Neuronal stem cell (in vitro differentiated cells): ENCODE measurements at regions not wholly inside any gene's neighbourhood (a gene's known extent, or its start where the extent isn't known, plus 50 kb on each side); places are given as distances from the start of the nearest gene placed in this dataset.

Experiments
- DNase-seq: peaks from one replicate; pipeline ENCODE4 v3.0.0-alpha.2; 2013; ENCODE audit warnings: low spot score
- H2AFZ ChIP-seq: one replicate; pipeline ENCODE4 v1.6.1; 2013; ENCODE audit warnings: mild to moderate bottlenecking, low read length, inconsistent platforms
- H2AK5ac ChIP-seq: 2 replicates; pipeline ENCODE4 v1.6.1; 2013; ENCODE audit warnings: low read depth, mild to moderate bottlenecking, inconsistent platforms, low read length, moderate library complexity, mixed read lengths
- H2BK120ac ChIP-seq: 2 replicates; pipeline ENCODE4 v1.6.1; 2013; ENCODE audit warnings: low read depth, mild to moderate bottlenecking, inconsistent platforms, low read length, moderate library complexity, mixed read lengths
- H2BK12ac ChIP-seq: one replicate; pipeline ENCODE4 v1.6.1; 2013; ENCODE audit warnings: low read length, inconsistent platforms
- H2BK15ac ChIP-seq: 2 replicates; pipeline ENCODE4 v1.6.1; 2013; ENCODE audit warnings: mild to moderate bottlenecking, low read length, inconsistent platforms, mixed read lengths
- H2BK5ac ChIP-seq: one replicate; pipeline ENCODE4 v1.6.1; 2013; ENCODE audit warnings: inconsistent platforms, mild to moderate bottlenecking, low read length, moderate library complexity
- H3K14ac ChIP-seq: one replicate; pipeline ENCODE4 v1.6.1; 2013; ENCODE audit warnings: low read length, inconsistent platforms
- H3K18ac ChIP-seq: 2 replicates; pipeline ENCODE4 v1.6.1; 2013; ENCODE audit warnings: low read length, inconsistent platforms
- H3K23ac ChIP-seq: 2 replicates; pipeline ENCODE4 v1.6.1; 2013; ENCODE audit warnings: low read depth, mild to moderate bottlenecking, mixed read lengths, low read length, inconsistent platforms; ENCODE audit not compliant: poor library complexity
- H3K27ac ChIP-seq: replicated peaks from 3 replicates; pipeline ENCODE4 v1.5.1; 2013; ENCODE audit warnings: low read length, inconsistent platforms
- H3K27me3 ChIP-seq, 3 experiments: 2 replicates each; pipeline ENCODE4 v1.6.1; 2013; ENCODE audit warnings: low read length in 3 of 3, mild to moderate bottlenecking in 2 of 3, inconsistent platforms in 1 of 3, low read depth in 1 of 3, mixed read lengths in 1 of 3, moderate library complexity in 1 of 3; ENCODE audit not compliant: control insufficient read depth in 3 of 3, insufficient read depth in 3 of 3
- H3K36me3 ChIP-seq, 2 donors: replicated peaks in 1 of 2; 2 replicates each; pipeline ENCODE4 v1.6.1; 2013; ENCODE audit warnings: low read length in 2 of 2; ENCODE audit not compliant: control insufficient read depth in 2 of 2, insufficient read depth in 2 of 2
- H3K4ac ChIP-seq: 2 replicates; pipeline ENCODE4 v1.6.1; 2013; ENCODE audit warnings: inconsistent platforms, mild to moderate bottlenecking, low read length, moderate library complexity
- H3K4me1 ChIP-seq, 2 donors: 1 replicate in 1 of 2; 2 replicates in 1 of 2; pipeline ENCODE4 v1.6.1; 2013; ENCODE audit warnings: low read length in 2 of 2, low read depth in 1 of 2; ENCODE audit not compliant: control insufficient read depth in 2 of 2, insufficient read depth in 1 of 2
- H3K4me2 ChIP-seq: one replicate; pipeline ENCODE4 v1.6.1; 2013; ENCODE audit warnings: mild to moderate bottlenecking, low read length, inconsistent platforms; ENCODE audit not compliant: insufficient read depth, poor library complexity, severe bottlenecking
- H3K4me3 ChIP-seq, 2 donors: 2 replicates each; pipeline ENCODE4 v1.5.1; 2013; ENCODE audit warnings: low read length in 2 of 2, mild to moderate bottlenecking in 2 of 2, inconsistent platforms in 1 of 2, moderate library complexity in 1 of 2
- H3K79me1 ChIP-seq: one replicate; pipeline ENCODE4 v1.6.1; 2013; ENCODE audit warnings: low read depth, mild to moderate bottlenecking, inconsistent platforms, low read length, moderate library complexity
- H3K9ac ChIP-seq: one replicate; pipeline ENCODE4 v1.6.1; 2013; ENCODE audit warnings: mild to moderate bottlenecking, low read depth, low read length, inconsistent platforms; ENCODE audit not compliant: poor library complexity
- H3K9me3 ChIP-seq, 2 donors: replicated peaks in 1 of 2; 2 replicates each; pipeline versions ENCODE3 to v1.6.1; 2013; ENCODE audit warnings: low read length in 2 of 2, mild to moderate bottlenecking in 2 of 2, inconsistent platforms in 1 of 2, low read depth in 1 of 2, mixed read lengths in 1 of 2, moderate library complexity in 1 of 2; ENCODE audit not compliant: control insufficient read depth in 2 of 2, insufficient read depth in 1 of 2
- H4K8ac ChIP-seq: one replicate; pipeline ENCODE4 v1.6.1; 2013; ENCODE audit warnings: low read depth, mild to moderate bottlenecking, inconsistent platforms, low read length, moderate library complexity
- H4K91ac ChIP-seq: one replicate; pipeline ENCODE4 v1.6.1; 2013; ENCODE audit warnings: low read length, low read depth, mild to moderate bottlenecking, inconsistent platforms; ENCODE audit not compliant: poor library complexity
- WGBS, 2 donors: extraction: QIAGEN DNeasy Blood & Tissue Kit; methylation state at CpG; one replicate each; pipeline ENCODE4 v1.1.7; 2013; ENCODE audit warnings: missing lambda C conversion rate in 2 of 2, mixed read lengths in 1 of 2; ENCODE audit not compliant: insufficient read length in 2 of 2, insufficient replicate concordance in 1 of 2; ENCODE audit errors: extremely low coverage in 2 of 2; 5-methylcytosine and 5-hydroxymethylcytosine counted together

DNA sequence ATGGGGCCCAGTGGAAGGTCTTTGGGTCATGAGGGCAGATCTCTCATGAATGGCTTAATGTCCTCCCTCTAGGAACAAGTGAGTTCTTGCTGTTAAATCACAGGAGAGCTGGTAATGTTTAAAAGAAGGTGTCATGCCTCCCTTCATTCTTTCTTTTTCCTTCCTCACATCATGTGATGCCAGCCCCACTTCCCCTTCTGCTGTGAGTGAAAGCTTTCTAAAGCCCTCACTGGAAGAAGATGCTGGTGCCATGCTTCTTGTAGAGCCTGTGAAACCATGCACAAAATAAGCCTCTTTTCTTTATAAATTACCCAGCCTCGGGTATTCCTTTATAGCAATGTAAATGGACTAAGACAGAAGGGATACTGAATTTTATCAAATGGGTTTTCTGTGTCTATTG is 66.1 kb upstream of the ZNF827 start:
- no peak overlapping the region for H2BK5ac ChIP-seq
- no peak overlapping the region for H3K4me3 ChIP-seq
- H3K27ac ChIP-seq: no peak overlapping the region
- no peak overlapping the region for H2AK5ac ChIP-seq
- H3K79me1 ChIP-seq: no peaks in the 10 kb centered on the region
- no peaks in the 10 kb centered on the region for H3K27me3 ChIP-seq
- H2BK120ac ChIP-seq: no peak overlapping the region
- no peaks in the 10 kb centered on the region for H3K36me3 ChIP-seq
- no peak overlapping the region for H3K4me2 ChIP-seq
- DNase-seq: no peak
- H2AFZ ChIP-seq: no peak overlapping the region
- H3K4me1 ChIP-seq: no peaks in the 10 kb centered on the region
- no peak overlapping the region for H3K18ac ChIP-seq
- no peak overlapping the region for H2BK12ac ChIP-seq
- peaks cover 0 to 4% of the 10 kb centered on the region in 2 donors for H3K9me3 ChIP-seq
- whole genome bisulfite sequencing, 2 donors: no CpG with 5 or more reads among the region's 1 CpG
- no peak overlapping the region for H3K9ac ChIP-seq
- no peak overlapping the region for H4K91ac ChIP-seq
- no peak overlapping the region for H3K4ac ChIP-seq
- H4K8ac ChIP-seq: no peak overlapping the region
- no peak overlapping the region for H2BK15ac ChIP-seq
- H3K23ac ChIP-seq: no peak overlapping the region
- H3K14ac ChIP-seq: no peak overlapping the region

- no peaks in the 10 kb centered on the region for H3K36me3 ChIP-seq
- peaks cover 0 to 5% of the 10 kb centered on the region in 2 donors for H3K4me1 ChIP-seq
- H3K18ac ChIP-seq: no peak overlapping the region
- H3K27me3 ChIP-seq: no peaks in the 10 kb centered on the region
- no peak overlapping the region for H2AK5ac ChIP-seq
- H3K4me2 ChIP-seq: no peak overlapping the region
- no peak overlapping the region for H4K91ac ChIP-seq
- H3K4ac ChIP-seq: no peak overlapping the region
- H3K27ac ChIP-seq: no peak overlapping the region
- H3K4me3 ChIP-seq: no peak overlapping the region
- no peak overlapping the region for H2BK12ac ChIP-seq
- H2BK15ac ChIP-seq: no peak overlapping the region
- no peaks in the 10 kb centered on the region for H3K9me3 ChIP-seq
- no peak overlapping the region for H3K23ac ChIP-seq
- H3K9ac ChIP-seq: no peak overlapping the region
- no peak overlapping the region for H2BK5ac ChIP-seq
- no peak overlapping the region for H4K8ac ChIP-seq
- no peak overlapping the region for H2BK120ac ChIP-seq
- WGBS, 2 donors: no CpG with 5 or more reads among the region's 2 CpGs
- no peak overlapping the region for H3K14ac ChIP-seq
- DNase-seq: no peak
- no peak overlapping the region for H2AFZ ChIP-seq
- no peaks in the 10 kb centered on the region for H3K79me1 ChIP-seq
Observed at GRCh38 chr4:145988628-145989027, 50.0 kb upstream of the ZNF827 start.
